Chondrocyte (in vitro differentiated cells): ENCODE measurements at regions not wholly inside any gene's neighbourhood (a gene's known extent, or its start where the extent isn't known, plus 50 kb on each side); places are given as distances from the start of the nearest gene placed in this dataset.

Source experiments
- DNase-seq: peaks from one replicate; pipeline ENCODE4 v3.0.0; 2021; ENCODE audit warnings: mixed read lengths, low spot score
- H3K27ac Mint-ChIP-seq: one replicate; pipeline ENCODE4 v1.8.0; 2021; ENCODE audit warnings: mild to moderate bottlenecking, moderate library complexity, mixed read lengths; ENCODE audit not compliant: unreplicated experiment
- H3K27me3 Mint-ChIP-seq: 2 replicates; pipeline ENCODE4 v1.8.0; 2021; ENCODE audit warnings: low read depth, mixed read lengths
- H3K36me3 Mint-ChIP-seq: 2 replicates; pipeline ENCODE4 v1.8.0; 2021; ENCODE audit warnings: low read depth, mixed read lengths
- H3K4me1 Mint-ChIP-seq: 2 replicates; pipeline ENCODE4 v1.8.0; 2021; ENCODE audit warnings: low read depth, mild to moderate bottlenecking, mixed read lengths
- H3K4me3 Mint-ChIP-seq: one replicate; pipeline ENCODE4 v1.8.0; 2021; ENCODE audit warnings: mild to moderate bottlenecking, moderate library complexity, mixed read lengths; ENCODE audit not compliant: unreplicated experiment
- H3K9me3 Mint-ChIP-seq: 2 replicates; pipeline ENCODE4 v1.8.0; 2021; ENCODE audit warnings: low read depth, mixed read lengths
- TF ChIP-seq, protein P1 (sequence below): fragments of 200-600 bp; sonication (generic); IDR thresholded peaks from 2 replicates; pipeline ENCODE4 v1.5.0; 2021; ENCODE audit warnings: antibody characterized with exemption, mild to moderate bottlenecking, moderate library complexity

- Mint-ChIP-seq H3K9me3 (no peaks in the 10 kb centered on the region), H3K36me3 (no peaks in the 10 kb centered on the region), H3K4me1 (peaks cover 5% of the 10 kb centered on the region), H3K4me3 (no peak overlapping the region), H3K27me3 (no peaks in the 10 kb centered on the region), H3K27ac (no peak overlapping the region)
- no peak for DNase-seq
- TF ChIP-seq, protein P1, sequence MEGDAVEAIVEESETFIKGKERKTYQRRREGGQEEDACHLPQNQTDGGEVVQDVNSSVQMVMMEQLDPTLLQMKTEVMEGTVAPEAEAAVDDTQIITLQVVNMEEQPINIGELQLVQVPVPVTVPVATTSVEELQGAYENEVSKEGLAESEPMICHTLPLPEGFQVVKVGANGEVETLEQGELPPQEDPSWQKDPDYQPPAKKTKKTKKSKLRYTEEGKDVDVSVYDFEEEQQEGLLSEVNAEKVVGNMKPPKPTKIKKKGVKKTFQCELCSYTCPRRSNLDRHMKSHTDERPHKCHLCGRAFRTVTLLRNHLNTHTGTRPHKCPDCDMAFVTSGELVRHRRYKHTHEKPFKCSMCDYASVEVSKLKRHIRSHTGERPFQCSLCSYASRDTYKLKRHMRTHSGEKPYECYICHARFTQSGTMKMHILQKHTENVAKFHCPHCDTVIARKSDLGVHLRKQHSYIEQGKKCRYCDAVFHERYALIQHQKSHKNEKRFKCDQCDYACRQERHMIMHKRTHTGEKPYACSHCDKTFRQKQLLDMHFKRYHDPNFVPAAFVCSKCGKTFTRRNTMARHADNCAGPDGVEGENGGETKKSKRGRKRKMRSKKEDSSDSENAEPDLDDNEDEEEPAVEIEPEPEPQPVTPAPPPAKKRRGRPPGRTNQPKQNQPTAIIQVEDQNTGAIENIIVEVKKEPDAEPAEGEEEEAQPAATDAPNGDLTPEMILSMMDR = no peak
These were observed 78.7 kb downstream of the CEBPB start for GRCh38 chr20:50269091-50270033.

- TF ChIP-seq, protein P1 = no peak
- Mint-ChIP-seq H3K9me3 (no peaks in the 10 kb centered on the region), H3K36me3 (no peaks in the 10 kb centered on the region), H3K4me3 (no peak overlapping the region), H3K4me1 (peaks cover 5% of the 10 kb centered on the region), H3K27ac (no peak overlapping the region), H3K27me3 (no peaks in the 10 kb centered on the region)
- DNase-seq = no peak
These were observed 79.4 kb downstream of the CEBPB start for GRCh38 chr20:50270034-50270395.

- no peak overlapping the region for H3K4me3 Mint-ChIP-seq
- no peaks in the 10 kb centered on the region for H3K27me3 Mint-ChIP-seq
- H3K27ac Mint-ChIP-seq = no peak overlapping the region
- no peaks in the 10 kb centered on the region for H3K9me3 Mint-ChIP-seq
- no peaks in the 10 kb centered on the region for H3K36me3 Mint-ChIP-seq
- TF ChIP-seq, protein P1 = no peak
- DNase-seq = no peak
- H3K4me1 Mint-ChIP-seq = peaks cover 5% of the 10 kb centered on the region
These were observed 79.9 kb downstream of the CEBPB start for GRCh38 chr20:50270569-50270968.

- TF ChIP-seq, protein P1 = no peak
- Mint-ChIP-seq H3K4me3 (no peak overlapping the region), H3K4me1 (peaks cover 5% of the 10 kb centered on the region), H3K27me3 (no peaks in the 10 kb centered on the region), H3K27ac (no peak overlapping the region), H3K9me3 (no peaks in the 10 kb centered on the region), H3K36me3 (no peaks in the 10 kb centered on the region)
- DNase-seq = no peak
These were observed 80.5 kb downstream of the CEBPB start for GRCh38 chr20:50271176-50271575.

GRCh38 chr20:50271612-50272011, 81.0 kb downstream of the CEBPB start:
- H3K27me3 Mint-ChIP-seq = no peaks in the 10 kb centered on the region
- H3K36me3 Mint-ChIP-seq = no peaks in the 10 kb centered on the region
- no peak overlapping the region for H3K27ac Mint-ChIP-seq
- no peaks in the 10 kb centered on the region for H3K9me3 Mint-ChIP-seq
- no peak overlapping the region for H3K4me3 Mint-ChIP-seq
- peaks cover 5% of the 10 kb centered on the region for H3K4me1 Mint-ChIP-seq
- TF ChIP-seq, protein P1 = no peak
- no peak for DNase-seq
